ENCODE measurements at regions not wholly inside any gene's neighbourhood (a gene's known extent, or its start where the extent isn't known, plus 50 kb on each side); places are given as distances from the start of the nearest gene placed in this dataset.

DNA sequence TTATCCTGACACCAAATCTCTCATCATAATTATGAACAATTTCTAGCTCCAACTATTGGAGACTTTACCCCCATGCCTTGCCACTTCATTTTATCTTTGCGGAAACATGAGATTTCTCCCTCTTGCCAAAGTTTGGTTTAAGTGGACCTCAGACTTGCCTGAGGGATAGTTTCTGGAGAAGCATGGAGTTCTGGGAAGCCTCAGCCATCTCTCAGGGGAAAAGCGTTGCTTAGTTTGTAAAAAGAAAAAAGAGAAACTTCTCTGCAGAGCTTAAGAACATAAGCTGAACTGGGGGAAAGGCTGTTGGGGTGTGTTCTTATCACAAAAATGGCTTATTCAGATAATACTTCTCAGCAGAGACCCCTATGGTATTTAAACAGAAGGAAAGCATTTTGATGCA is 347.4 kb upstream of the ADAMTS9 start:
- Mint-ChIP-seq H3K4me3 (no peak overlapping the region), H3K27ac (no peak overlapping the region), H3K9me3 (no peaks in the 10 kb centered on the region; the same call in 2 of the 3 replicates), H3K27me3 (ENCODE audit: insufficient read depth, low read depth, poor library complexity) (no peaks in the 10 kb centered on the region), H3K36me3 (ENCODE audit: low read depth) (peaks cover 3% of the 10 kb centered on the region; the same call in 1 of the 3 replicates), H3K4me1 (peaks cover 16% of the 10 kb centered on the region)
- DNase-seq (ENCODE audit: low spot score) (no peak), ATAC-seq (no peak)
- Histone ChIP-seq H3K4me3 (no peak overlapping the region), H3K27me3 (ENCODE audit: insufficient read depth) (no peaks in the 10 kb centered on the region), H2AFZ (no peak overlapping the region), H4K20me1 (replicated peaks; ENCODE audit: insufficient read depth) (no peaks in the 10 kb centered on the region), H3K79me2 (replicated peaks; ENCODE audit: insufficient read depth) (no peaks in the 10 kb centered on the region), H3K27ac (ENCODE audit: low read depth) (no peak overlapping the region), H3K36me3 (ENCODE audit: insufficient read depth) (no peaks in the 10 kb centered on the region), H3K9me2 (ENCODE audit: insufficient read depth) (no peaks in the 10 kb centered on the region; the same call in 1 of the 2 replicates), H3K4me1 (ENCODE audit: insufficient read depth) (no peaks in the 10 kb centered on the region; the same call in 1 of the 2 replicates), H3K4me2 (no peak overlapping the region), H3F3A (replicated peaks; ENCODE audit: low read depth) (no peaks in the 10 kb centered on the region)
- TF ChIP-seq POLR2AphosphoS5 (IDR thresholded peaks at IDR 0.05; ENCODE audit: low read depth) (no peak), JUNB (IDR thresholded peaks at IDR 0.05; ENCODE audit: unreplicated experiment) (no peak), ZNF331 (CRISPR knock-in tag; IDR thresholded peaks at IDR 0.05; ENCODE audit: low read depth) (no peak), CREB1 (CRISPR knock-in tag; IDR thresholded peaks at IDR 0.05; ENCODE audit: low read depth) (no peak), NANOG (IDR thresholded peaks at IDR 0.05; ENCODE audit: borderline replicate concordance) (no peak), EZH2 (IDR thresholded peaks at IDR 0.05; ENCODE audit: low read depth, unreplicated experiment) (no peak), ZNF114 (CRISPR knock-in tag; IDR thresholded peaks at IDR 0.05) (no peak), STAT1 (IDR thresholded peaks at IDR 0.05; ENCODE audit: unreplicated experiment) (no peak), EZH2phosphoT487 (IDR thresholded peaks at IDR 0.05; ENCODE audit: unreplicated experiment) (no peak)
- TF ChIP-seq, protein P1, sequence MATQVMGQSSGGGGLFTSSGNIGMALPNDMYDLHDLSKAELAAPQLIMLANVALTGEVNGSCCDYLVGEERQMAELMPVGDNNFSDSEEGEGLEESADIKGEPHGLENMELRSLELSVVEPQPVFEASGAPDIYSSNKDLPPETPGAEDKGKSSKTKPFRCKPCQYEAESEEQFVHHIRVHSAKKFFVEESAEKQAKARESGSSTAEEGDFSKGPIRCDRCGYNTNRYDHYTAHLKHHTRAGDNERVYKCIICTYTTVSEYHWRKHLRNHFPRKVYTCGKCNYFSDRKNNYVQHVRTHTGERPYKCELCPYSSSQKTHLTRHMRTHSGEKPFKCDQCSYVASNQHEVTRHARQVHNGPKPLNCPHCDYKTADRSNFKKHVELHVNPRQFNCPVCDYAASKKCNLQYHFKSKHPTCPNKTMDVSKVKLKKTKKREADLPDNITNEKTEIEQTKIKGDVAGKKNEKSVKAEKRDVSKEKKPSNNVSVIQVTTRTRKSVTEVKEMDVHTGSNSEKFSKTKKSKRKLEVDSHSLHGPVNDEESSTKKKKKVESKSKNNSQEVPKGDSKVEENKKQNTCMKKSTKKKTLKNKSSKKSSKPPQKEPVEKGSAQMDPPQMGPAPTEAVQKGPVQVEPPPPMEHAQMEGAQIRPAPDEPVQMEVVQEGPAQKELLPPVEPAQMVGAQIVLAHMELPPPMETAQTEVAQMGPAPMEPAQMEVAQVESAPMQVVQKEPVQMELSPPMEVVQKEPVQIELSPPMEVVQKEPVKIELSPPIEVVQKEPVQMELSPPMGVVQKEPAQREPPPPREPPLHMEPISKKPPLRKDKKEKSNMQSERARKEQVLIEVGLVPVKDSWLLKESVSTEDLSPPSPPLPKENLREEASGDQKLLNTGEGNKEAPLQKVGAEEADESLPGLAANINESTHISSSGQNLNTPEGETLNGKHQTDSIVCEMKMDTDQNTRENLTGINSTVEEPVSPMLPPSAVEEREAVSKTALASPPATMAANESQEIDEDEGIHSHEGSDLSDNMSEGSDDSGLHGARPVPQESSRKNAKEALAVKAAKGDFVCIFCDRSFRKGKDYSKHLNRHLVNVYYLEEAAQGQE (IDR thresholded peaks at IDR 0.05; ENCODE audit: unreplicated experiment), result no peak
- TF ChIP-seq, protein P2, sequence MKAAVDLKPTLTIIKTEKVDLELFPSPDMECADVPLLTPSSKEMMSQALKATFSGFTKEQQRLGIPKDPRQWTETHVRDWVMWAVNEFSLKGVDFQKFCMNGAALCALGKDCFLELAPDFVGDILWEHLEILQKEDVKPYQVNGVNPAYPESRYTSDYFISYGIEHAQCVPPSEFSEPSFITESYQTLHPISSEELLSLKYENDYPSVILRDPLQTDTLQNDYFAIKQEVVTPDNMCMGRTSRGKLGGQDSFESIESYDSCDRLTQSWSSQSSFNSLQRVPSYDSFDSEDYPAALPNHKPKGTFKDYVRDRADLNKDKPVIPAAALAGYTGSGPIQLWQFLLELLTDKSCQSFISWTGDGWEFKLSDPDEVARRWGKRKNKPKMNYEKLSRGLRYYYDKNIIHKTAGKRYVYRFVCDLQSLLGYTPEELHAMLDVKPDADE (IDR thresholded peaks at IDR 0.05), result no peak
- TF ChIP-seq, protein P3, sequence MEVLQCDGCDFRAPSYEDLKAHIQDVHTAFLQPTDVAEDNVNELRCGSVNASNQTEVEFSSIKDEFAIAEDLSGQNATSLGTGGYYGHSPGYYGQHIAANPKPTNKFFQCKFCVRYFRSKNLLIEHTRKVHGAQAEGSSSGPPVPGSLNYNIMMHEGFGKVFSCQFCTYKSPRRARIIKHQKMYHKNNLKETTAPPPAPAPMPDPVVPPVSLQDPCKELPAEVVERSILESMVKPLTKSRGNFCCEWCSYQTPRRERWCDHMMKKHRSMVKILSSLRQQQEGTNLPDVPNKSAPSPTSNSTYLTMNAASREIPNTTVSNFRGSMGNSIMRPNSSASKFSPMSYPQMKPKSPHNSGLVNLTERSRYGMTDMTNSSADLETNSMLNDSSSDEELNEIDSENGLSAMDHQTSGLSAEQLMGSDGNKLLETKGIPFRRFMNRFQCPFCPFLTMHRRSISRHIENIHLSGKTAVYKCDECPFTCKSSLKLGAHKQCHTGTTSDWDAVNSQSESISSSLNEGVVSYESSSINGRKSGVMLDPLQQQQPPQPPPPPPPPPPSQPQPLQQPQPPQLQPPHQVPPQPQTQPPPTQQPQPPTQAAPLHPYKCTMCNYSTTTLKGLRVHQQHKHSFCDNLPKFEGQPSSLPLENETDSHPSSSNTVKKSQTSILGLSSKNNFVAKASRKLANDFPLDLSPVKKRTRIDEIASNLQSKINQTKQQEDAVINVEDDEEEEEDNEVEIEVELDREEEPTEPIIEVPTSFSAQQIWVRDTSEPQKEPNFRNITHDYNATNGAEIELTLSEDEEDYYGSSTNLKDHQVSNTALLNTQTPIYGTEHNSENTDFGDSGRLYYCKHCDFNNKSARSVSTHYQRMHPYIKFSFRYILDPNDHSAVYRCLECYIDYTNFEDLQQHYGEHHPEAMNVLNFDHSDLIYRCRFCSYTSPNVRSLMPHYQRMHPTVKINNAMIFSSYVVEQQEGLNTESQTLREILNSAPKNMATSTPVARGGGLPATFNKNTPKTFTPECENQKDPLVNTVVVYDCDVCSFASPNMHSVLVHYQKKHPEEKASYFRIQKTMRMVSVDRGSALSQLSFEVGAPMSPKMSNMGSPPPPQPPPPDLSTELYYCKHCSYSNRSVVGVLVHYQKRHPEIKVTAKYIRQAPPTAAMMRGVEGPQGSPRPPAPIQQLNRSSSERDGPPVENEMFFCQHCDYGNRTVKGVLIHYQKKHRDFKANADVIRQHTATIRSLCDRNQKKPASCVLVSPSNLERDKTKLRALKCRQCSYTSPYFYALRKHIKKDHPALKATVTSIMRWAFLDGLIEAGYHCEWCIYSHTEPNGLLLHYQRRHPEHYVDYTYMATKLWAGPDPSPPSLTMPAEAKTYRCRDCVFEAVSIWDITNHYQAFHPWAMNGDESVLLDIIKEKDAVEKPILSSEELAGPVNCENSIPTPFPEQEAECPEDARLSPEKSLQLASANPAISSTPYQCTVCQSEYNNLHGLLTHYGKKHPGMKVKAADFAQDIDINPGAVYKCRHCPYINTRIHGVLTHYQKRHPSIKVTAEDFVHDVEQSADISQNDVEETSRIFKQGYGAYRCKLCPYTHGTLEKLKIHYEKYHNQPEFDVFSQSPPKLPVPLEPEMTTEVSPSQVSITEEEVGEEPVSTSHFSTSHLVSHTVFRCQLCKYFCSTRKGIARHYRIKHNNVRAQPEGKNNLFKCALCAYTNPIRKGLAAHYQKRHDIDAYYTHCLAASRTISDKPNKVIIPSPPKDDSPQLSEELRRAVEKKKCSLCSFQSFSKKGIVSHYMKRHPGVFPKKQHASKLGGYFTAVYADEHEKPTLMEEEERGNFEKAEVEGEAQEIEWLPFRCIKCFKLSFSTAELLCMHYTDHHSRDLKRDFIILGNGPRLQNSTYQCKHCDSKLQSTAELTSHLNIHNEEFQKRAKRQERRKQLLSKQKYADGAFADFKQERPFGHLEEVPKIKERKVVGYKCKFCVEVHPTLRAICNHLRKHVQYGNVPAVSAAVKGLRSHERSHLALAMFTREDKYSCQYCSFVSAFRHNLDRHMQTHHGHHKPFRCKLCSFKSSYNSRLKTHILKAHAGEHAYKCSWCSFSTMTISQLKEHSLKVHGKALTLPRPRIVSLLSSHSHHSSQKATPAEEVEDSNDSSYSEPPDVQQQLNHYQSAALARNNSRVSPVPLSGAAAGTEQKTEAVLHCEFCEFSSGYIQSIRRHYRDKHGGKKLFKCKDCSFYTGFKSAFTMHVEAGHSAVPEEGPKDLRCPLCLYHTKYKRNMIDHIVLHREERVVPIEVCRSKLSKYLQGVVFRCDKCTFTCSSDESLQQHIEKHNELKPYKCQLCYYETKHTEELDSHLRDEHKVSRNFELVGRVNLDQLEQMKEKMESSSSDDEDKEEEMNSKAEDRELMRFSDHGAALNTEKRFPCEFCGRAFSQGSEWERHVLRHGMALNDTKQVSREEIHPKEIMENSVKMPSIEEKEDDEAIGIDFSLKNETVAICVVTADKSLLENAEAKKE (CRISPR knock-in tag; IDR thresholded peaks at IDR 0.05), result no peak
- TF ChIP-seq, protein P4, sequence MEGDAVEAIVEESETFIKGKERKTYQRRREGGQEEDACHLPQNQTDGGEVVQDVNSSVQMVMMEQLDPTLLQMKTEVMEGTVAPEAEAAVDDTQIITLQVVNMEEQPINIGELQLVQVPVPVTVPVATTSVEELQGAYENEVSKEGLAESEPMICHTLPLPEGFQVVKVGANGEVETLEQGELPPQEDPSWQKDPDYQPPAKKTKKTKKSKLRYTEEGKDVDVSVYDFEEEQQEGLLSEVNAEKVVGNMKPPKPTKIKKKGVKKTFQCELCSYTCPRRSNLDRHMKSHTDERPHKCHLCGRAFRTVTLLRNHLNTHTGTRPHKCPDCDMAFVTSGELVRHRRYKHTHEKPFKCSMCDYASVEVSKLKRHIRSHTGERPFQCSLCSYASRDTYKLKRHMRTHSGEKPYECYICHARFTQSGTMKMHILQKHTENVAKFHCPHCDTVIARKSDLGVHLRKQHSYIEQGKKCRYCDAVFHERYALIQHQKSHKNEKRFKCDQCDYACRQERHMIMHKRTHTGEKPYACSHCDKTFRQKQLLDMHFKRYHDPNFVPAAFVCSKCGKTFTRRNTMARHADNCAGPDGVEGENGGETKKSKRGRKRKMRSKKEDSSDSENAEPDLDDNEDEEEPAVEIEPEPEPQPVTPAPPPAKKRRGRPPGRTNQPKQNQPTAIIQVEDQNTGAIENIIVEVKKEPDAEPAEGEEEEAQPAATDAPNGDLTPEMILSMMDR (conservative IDR thresholded peaks at IDR 0.05; ENCODE audit: low read depth in 2 of 2), result no peak
